ENCODE measurements at regions not wholly inside any gene's neighbourhood (a gene's known extent, or its start where the extent isn't known, plus 50 kb on each side); places are given as distances from the start of the nearest gene placed in this dataset.

- TF ChIP-seq POLR2A (IDR thresholded peaks at IDR 0.05; ENCODE audit: low read depth, low read length) = no peak
- peak; percentile 64 for TF ChIP-seq SPI1 (IDR thresholded peaks at IDR 0.05; ENCODE audit: low read depth, low read length)
- no peak for TF ChIP-seq PAX5 (IDR thresholded peaks at IDR 0.05; ENCODE audit: insufficient read depth, low read length, severe bottlenecking)
- no peak for TF ChIP-seq POLR2AphosphoS5 (IDR thresholded peaks at IDR 0.05; ENCODE audit: low read depth, low read length)
- TF ChIP-seq TAF1 (IDR thresholded peaks at IDR 0.05; ENCODE audit: low read depth, low read length) = no peak
- no peak for TF ChIP-seq POU2F2 (IDR thresholded peaks at IDR 0.05; ENCODE audit: low read depth, low read length)
Measured at GRCh38 chr1:184867866-184868689, 106.2 kb downstream of the NIBAN1 start.

Measured in GM12891 (cell line).